Liver (tissue), 8 donors: ENCODE measurements at regions not wholly inside any gene's neighbourhood (a gene's known extent, or its start where the extent isn't known, plus 50 kb on each side); places are given as distances from the start of the nearest gene placed in this dataset.
"Not testable (repeated sequence)": the region's sequence is repeated elsewhere in the genome, so short reads cannot be mapped to it uniquely, and the experiment has no call there.

Experiments used
- DNase-seq: peaks from one replicate; pipeline ENCODE4 v3.0.0-alpha.2; 2017; ENCODE audit warnings: low spot score
- H3K27ac ChIP-seq, 2 donors: one replicate each; pipeline ENCODE4 v1.7.0; 2013; ENCODE audit warnings: inconsistent platforms in 2 of 2, low read length in 2 of 2, control low read depth in 1 of 2, low read depth in 1 of 2, mild to moderate bottlenecking in 1 of 2
- H3K27me3 ChIP-seq, 4 donors: one replicate each; pipeline versions ENCODE4 v1.6.1 to v1.7.0; 2013; ENCODE audit warnings: low read length in 3 of 4, inconsistent platforms in 1 of 4, mild to moderate bottlenecking in 1 of 4, moderate library complexity in 1 of 4; ENCODE audit not compliant: control insufficient read depth in 4 of 4, insufficient read depth in 4 of 4
- H3K36me3 ChIP-seq, 4 donors: one replicate each; pipeline versions ENCODE4 v1.6.1 to v1.7.0; 2013; ENCODE audit warnings: low read length in 3 of 4, mild to moderate bottlenecking in 3 of 4, low read depth in 1 of 4, moderate library complexity in 1 of 4; ENCODE audit not compliant: control insufficient read depth in 4 of 4, insufficient read depth in 3 of 4
- H3K4me1 ChIP-seq, 4 donors: one replicate each; pipeline versions ENCODE4 v1.6.1 to v1.7.0; 2013; ENCODE audit warnings: low read length in 3 of 4, mild to moderate bottlenecking in 3 of 4, moderate library complexity in 1 of 4; ENCODE audit not compliant: control insufficient read depth in 4 of 4, insufficient read depth in 4 of 4
- H3K4me3 ChIP-seq, 3 donors: one replicate each; pipeline versions ENCODE4 v1.6.1 to v1.7.0; 2013; ENCODE audit warnings: low read length in 3 of 3, control low read depth in 1 of 3, low read depth in 1 of 3, mild to moderate bottlenecking in 1 of 3
- H3K9ac ChIP-seq, 2 donors: one replicate each; pipeline ENCODE4 v1.7.0; 2013; ENCODE audit warnings: low read length in 2 of 2, mild to moderate bottlenecking in 2 of 2, moderate library complexity in 2 of 2, control low read depth in 1 of 2, low read depth in 1 of 2
- H3K9me3 ChIP-seq, 4 donors: one replicate each; pipeline versions ENCODE4 v1.6.1 to v1.7.0; 2013; ENCODE audit warnings: low read length in 3 of 4; ENCODE audit not compliant: control insufficient read depth in 4 of 4
- ATF3 ChIP-seq: IDR thresholded peaks from 2 replicates; pipeline ENCODE4 v1.6.1; 2016; ENCODE audit warnings: antibody characterized with exemption
- CTCF ChIP-seq: fragments of 150-350 bp; IDR thresholded peaks from 2 replicates; pipeline ENCODE4 v1.5.1; 2017; ENCODE audit warnings: improper control_type of control experiment, low read depth, low read length; ENCODE audit not compliant: missing input control
- EGR1 ChIP-seq, 2 donors: IDR thresholded peaks; 2 replicates each; pipeline ENCODE4 v1.6.1; 2016 to 2018; ENCODE audit warnings: antibody characterized with exemption in 2 of 2, low read depth in 2 of 2
- FOXA1 ChIP-seq: IDR thresholded peaks from 2 replicates; pipeline ENCODE4 v1.6.1; 2016; ENCODE audit warnings: antibody characterized with exemption
- FOXA2 ChIP-seq: IDR thresholded peaks from 2 replicates; pipeline ENCODE4 v1.6.1; 2016; ENCODE audit warnings: antibody characterized with exemption
- GABPA ChIP-seq, 2 donors: IDR thresholded peaks in 1 of 2; conservative IDR thresholded peaks in 1 of 2; 2 replicates each; pipeline ENCODE4 v1.6.1; 2016; ENCODE audit warnings: antibody characterized with exemption in 2 of 2, mild to moderate bottlenecking in 1 of 2, moderate library complexity in 1 of 2
- HNF4A ChIP-seq, 2 donors: conservative IDR thresholded peaks; 2 replicates each; pipeline ENCODE4 v1.6.1; 2016; ENCODE audit warnings: antibody characterized with exemption in 2 of 2, mild to moderate bottlenecking in 2 of 2
- HNF4G ChIP-seq: IDR thresholded peaks from 2 replicates; pipeline ENCODE4 v1.6.1; 2016; ENCODE audit warnings: antibody characterized with exemption
- MAX ChIP-seq: IDR thresholded peaks from 2 replicates; pipeline ENCODE4 v1.6.1; 2016; ENCODE audit warnings: antibody characterized with exemption
- NR2F2 ChIP-seq: IDR thresholded peaks from 2 replicates; pipeline ENCODE4 v1.6.1; 2016; ENCODE audit warnings: antibody characterized with exemption
- REST ChIP-seq: IDR thresholded peaks from 2 replicates; pipeline ENCODE4 v1.6.1; 2016; ENCODE audit warnings: antibody characterized with exemption, mild to moderate bottlenecking
- RXRA ChIP-seq, 2 donors: IDR thresholded peaks; 2 replicates each; pipeline ENCODE4 v1.6.1; 2017 to 2018; ENCODE audit warnings: antibody characterized with exemption in 2 of 2, mild to moderate bottlenecking in 1 of 2
- YY1 ChIP-seq: IDR thresholded peaks from 2 replicates; pipeline ENCODE4 v1.6.1; 2016; ENCODE audit warnings: antibody characterized with exemption, mild to moderate bottlenecking
- WGBS: extraction: QIAGEN DNeasy Blood & Tissue Kit; methylation state at CpG from one replicate; pipeline ENCODE4 v1.1.7; 2013; 5-methylcytosine and 5-hydroxymethylcytosine counted together
- donor health status: healthy.
- donor health status: healthy.
- donor health status: healthy.
- donor health status: healthy.
- donor health status: healthy.

- Histone ChIP-seq H3K4me1 (no peaks in the 10 kb centered on the region), H3K9me3 (no peaks in the 10 kb centered on the region), H3K27me3 (no peaks in the 10 kb centered on the region), H3K27ac (no peak overlapping the region), H3K4me3 (no peak overlapping the region), H3K36me3 (no peaks in the 10 kb centered on the region), H3K9ac (no peak overlapping the region)
- 79% methylated on average over 3 of the region's 3 CpGs for WGBS
- TF ChIP-seq MAX, result no peak
- TF ChIP-seq CTCF, result no peak
- no peak for TF ChIP-seq HNF4A (conservative IDR thresholded peaks at IDR 0.05)
- no peak for TF ChIP-seq NR2F2
- no peak for TF ChIP-seq YY1
- TF ChIP-seq GABPA (IDR thresholded peaks at IDR 0.05 in 1 of 2, conservative IDR thresholded peaks at IDR 0.05 in 1 of 2), result no peak
- TF ChIP-seq RXRA (IDR thresholded peaks at IDR 0.05), result no peak
- DNase-seq, result no peak
These were observed 72.9 kb upstream of the SLC22A23 start for GRCh38 chr6:3529721-3530120.

GRCh38 chr6:3529232-3529631 lies 72.4 kb upstream of the SLC22A23 start:
- Histone ChIP-seq H3K27me3 (no peaks in the 10 kb centered on the region), H3K4me3 (no peak overlapping the region), H3K36me3 (no peaks in the 10 kb centered on the region), H3K9ac (no peak overlapping the region), H3K27ac (no peak overlapping the region), H3K9me3 (no peaks in the 10 kb centered on the region), H3K4me1 (no peaks in the 10 kb centered on the region)
- no peak for DNase-seq
- WGBS, result 94% methylated on average over 7 of the region's 7 CpGs
- TF ChIP-seq FOXA2 (no peak), NR2F2 (no peak)

GRCh38 chr6:3528081-3528671 lies 71.3 kb upstream of the SLC22A23 start:
- H3K27ac ChIP-seq, H3K36me3 ChIP-seq, H3K9me3 ChIP-seq, H3K4me3 ChIP-seq, H3K27me3 ChIP-seq, H3K9ac ChIP-seq, H3K4me1 ChIP-seq, DNase-seq: not testable (repeated sequence)
- 80% methylated on average over 7 of the region's 7 CpGs for WGBS

- H3K36me3 ChIP-seq, result no peaks in the 10 kb centered on the region
- H3K4me1 ChIP-seq, result no peaks in the 10 kb centered on the region
- 61% methylated on average over 4 of the region's 4 CpGs for WGBS
- no peaks in the 10 kb centered on the region for H3K27me3 ChIP-seq
- TF ChIP-seq REST, result no peak
- TF ChIP-seq NR2F2, result no peak
- no peak for TF ChIP-seq FOXA1
- no peak for TF ChIP-seq ATF3
- no peak for TF ChIP-seq HNF4G
- TF ChIP-seq MAX, result no peak
- TF ChIP-seq EGR1 (IDR thresholded peaks at IDR 0.05; ENCODE audit: low read depth in 2 of 2), result no peak
- no peak for DNase-seq
- no peaks in the 10 kb centered on the region for H3K9me3 ChIP-seq
- no peak overlapping the region for H3K27ac ChIP-seq
- H3K4me3 ChIP-seq, result no peak overlapping the region
- H3K9ac ChIP-seq, result no peak overlapping the region
These were observed 70.8 kb upstream of the SLC22A23 start for GRCh38 chr6:3527651-3527977.
